ENCODE measurements at regions not wholly inside any gene's neighbourhood (a gene's known extent, or its start where the extent isn't known, plus 50 kb on each side); places are given as distances from the start of the nearest gene placed in this dataset.

- no peak for TF ChIP-seq ZBTB33 (IDR thresholded peaks at IDR 0.05)
- no peak for TF ChIP-seq YY1 (IDR thresholded peaks at IDR 0.05)
- no peak for TF ChIP-seq FOXA2 (IDR thresholded peaks at IDR 0.05)
- TF ChIP-seq JUND (IDR thresholded peaks at IDR 0.05) = no peak
- TF ChIP-seq FOXA1 (IDR thresholded peaks at IDR 0.05) = no peak
- TF ChIP-seq CTCF (IDR thresholded peaks at IDR 0.05; ENCODE audit: low read depth, low read length, missing input control) = no peak
- TF ChIP-seq SP1 (IDR thresholded peaks at IDR 0.05) = no peak
- no peak for TF ChIP-seq NR2F2 (IDR thresholded peaks at IDR 0.05)
- TF ChIP-seq GABPA (IDR thresholded peaks at IDR 0.05 in 1 of 2, conservative IDR thresholded peaks at IDR 0.05 in 1 of 2) = no peak
- TF ChIP-seq RXRA (IDR thresholded peaks at IDR 0.05) = no peak
- TF ChIP-seq HNF4G (IDR thresholded peaks at IDR 0.05) = no peak
- no peak for TF ChIP-seq TAF1 (conservative IDR thresholded peaks at IDR 0.05)
- TF ChIP-seq REST (IDR thresholded peaks at IDR 0.05) = no peak
- TF ChIP-seq HNF4A (conservative IDR thresholded peaks at IDR 0.05) = no peak
- TF ChIP-seq RAD21 (IDR thresholded peaks at IDR 0.05) = no peak
- Histone ChIP-seq H3K27ac (ENCODE audit: low read depth in 1 of 2, low read length in 2 of 2) (no peak overlapping the region), H3K4me3 (ENCODE audit: low read depth in 1 of 3, low read length in 3 of 3) (no peak overlapping the region), H3K9ac (ENCODE audit: low read depth in 1 of 2, low read length in 2 of 2) (no peak overlapping the region), H3K36me3 (ENCODE audit: control insufficient read depth in 4 of 4, insufficient read depth in 3 of 4, low read depth in 1 of 4, low read length in 3 of 4) (no peaks in the 10 kb centered on the region), H3K9me3 (ENCODE audit: control insufficient read depth in 4 of 4, low read length in 3 of 4) (peaks cover 0 to 3% (median 0%) of the 10 kb centered on the region in 4 donors), H3K27me3 (ENCODE audit: control insufficient read depth in 4 of 4, insufficient read depth in 4 of 4, low read length in 3 of 4) (no peaks in the 10 kb centered on the region), H3K4me1 (ENCODE audit: control insufficient read depth in 4 of 4, insufficient read depth in 4 of 4, low read length in 3 of 4) (peaks cover 0 to 4% (median 2%) of the 10 kb centered on the region in 4 donors)
- DNase-seq (ENCODE audit: low spot score) = peak; percentile 1
- WGBS = 72% methylated on average over 4 of the region's 4 CpGs
These were observed 70.0 kb upstream of the TOP1 start for GRCh38 chr20:40958598-40958997.

- no peak overlapping the region for H3K9ac ChIP-seq (ENCODE audit: low read depth in 1 of 2, low read length in 2 of 2)
- TF ChIP-seq HNF4A (conservative IDR thresholded peaks at IDR 0.05) = no peak
- no peak for TF ChIP-seq JUND (IDR thresholded peaks at IDR 0.05)
- TF ChIP-seq YY1 (IDR thresholded peaks at IDR 0.05) = no peak
- no peak for TF ChIP-seq SP1 (IDR thresholded peaks at IDR 0.05)
- no peak for TF ChIP-seq HNF4G (IDR thresholded peaks at IDR 0.05)
- no peak for TF ChIP-seq NR2F2 (IDR thresholded peaks at IDR 0.05)
- TF ChIP-seq CTCF (IDR thresholded peaks at IDR 0.05; ENCODE audit: low read depth, low read length, missing input control) = no peak
- 79% methylated on average over 6 of the region's 6 CpGs for WGBS
- peaks cover 0 to 4% (median 2%) of the 10 kb centered on the region in 4 donors for H3K4me1 ChIP-seq (ENCODE audit: control insufficient read depth in 4 of 4, insufficient read depth in 4 of 4, low read length in 3 of 4)
- H3K4me3 ChIP-seq (ENCODE audit: low read depth in 1 of 3, low read length in 3 of 3) = no peak overlapping the region
- H3K9me3 ChIP-seq (ENCODE audit: control insufficient read depth in 4 of 4, low read length in 3 of 4) = no peaks in the 10 kb centered on the region
- no peaks in the 10 kb centered on the region for H3K27me3 ChIP-seq (ENCODE audit: control insufficient read depth in 4 of 4, insufficient read depth in 4 of 4, low read length in 3 of 4)
- DNase-seq (ENCODE audit: low spot score) = peak; percentile 22
- H3K27ac ChIP-seq (ENCODE audit: low read depth in 1 of 2, low read length in 2 of 2) = no peak overlapping the region
- no peaks in the 10 kb centered on the region for H3K36me3 ChIP-seq (ENCODE audit: control insufficient read depth in 4 of 4, insufficient read depth in 3 of 4, low read depth in 1 of 4, low read length in 3 of 4)
These were observed 69.1 kb upstream of the TOP1 start for GRCh38 chr20:40959325-40960092.
